PC-3 (cell line): ENCODE measurements at regions not wholly inside any gene's neighbourhood (a gene's known extent, or its start where the extent isn't known, plus 50 kb on each side); places are given as distances from the start of the nearest gene placed in this dataset.

Experiments used
- CTCF ChIP-seq: fragments of 300-600 bp; sonication (generic); conservative IDR thresholded peaks from 2 replicates; pipeline ENCODE4 v1.5.1; 2017; ENCODE audit warnings: antibody characterized with exemption, low read depth, mild to moderate bottlenecking, low read length
- EZH2phosphoT487 ChIP-seq: fragments of 300-600 bp; sonication (generic); IDR thresholded peaks from 2 replicates; pipeline ENCODE4 v1.6.1; 2018; ENCODE audit warnings: mild to moderate bottlenecking, antibody characterized with exemption, low read length, borderline replicate concordance

GRCh38 chr2:42978887-42979415 is 186.6 kb upstream of the HAAO start:
- TF ChIP-seq EZH2phosphoT487 = no peak
- no peak for TF ChIP-seq CTCF
